ENCODE measurements at regions not wholly inside any gene's neighbourhood (a gene's known extent, or its start where the extent isn't known, plus 50 kb on each side); places are given as distances from the start of the nearest gene placed in this dataset.

GRCh38 chr6:54700158-54700557 is 146.4 kb upstream of the FAM83B start:
- intact Hi-C loops (cut with micrococcal nuclease) = no loop called here
- DNase-seq = no peak
- no peak for ATAC-seq

DNA sequence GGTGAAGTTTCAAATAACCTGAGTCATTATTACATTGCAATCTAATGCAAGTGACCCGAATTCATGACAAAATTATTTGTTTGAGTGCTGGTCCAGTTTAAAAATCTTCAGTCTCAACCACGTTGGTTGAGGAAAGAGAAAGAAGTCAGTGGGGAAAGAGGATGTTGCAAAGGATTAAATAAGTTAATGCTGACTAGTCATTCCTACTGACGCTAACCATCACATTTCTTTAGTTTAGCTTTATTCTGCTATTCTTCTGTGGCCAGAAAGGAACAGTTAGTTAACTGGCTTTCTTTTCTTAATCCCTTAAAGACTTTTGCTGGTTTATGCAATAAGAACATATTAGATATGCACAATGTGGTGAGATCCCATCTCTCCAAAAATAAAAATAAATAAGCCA is 143.8 kb upstream of the FAM83B start:
- DNase-seq (no peak), ATAC-seq (no peak)
- intact Hi-C loops (cut with micrococcal nuclease) = no loop called here

DNA sequence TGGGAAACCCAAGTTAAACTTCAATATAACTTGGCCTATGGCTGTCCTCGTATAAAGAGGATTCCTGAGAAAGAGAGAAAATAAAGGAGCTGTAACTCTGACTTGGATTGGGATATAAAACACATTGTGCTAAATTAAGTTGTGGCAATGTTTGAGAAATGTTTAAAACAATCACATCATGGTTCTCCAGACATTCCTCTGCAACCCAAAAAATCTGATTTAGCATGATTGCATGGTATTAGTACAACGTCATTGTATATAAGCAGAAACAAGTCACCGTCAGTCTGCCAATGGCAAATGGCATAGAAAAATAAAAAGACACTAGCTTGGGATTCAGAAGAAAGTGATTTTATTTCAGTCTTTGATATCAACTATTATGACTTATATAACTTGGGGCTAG is 140.2 kb upstream of the FAM83B start:
- ATAC-seq = no peak
- DNase-seq = no peak
- intact Hi-C loops (cut with micrococcal nuclease) = no loop called here

GRCh38 chr6:54706844-54707605 is 139.5 kb upstream of the FAM83B start:
- intact Hi-C loops (cut with micrococcal nuclease) = no loop called here
- no peak for DNase-seq
- ATAC-seq = no peak

DNA sequence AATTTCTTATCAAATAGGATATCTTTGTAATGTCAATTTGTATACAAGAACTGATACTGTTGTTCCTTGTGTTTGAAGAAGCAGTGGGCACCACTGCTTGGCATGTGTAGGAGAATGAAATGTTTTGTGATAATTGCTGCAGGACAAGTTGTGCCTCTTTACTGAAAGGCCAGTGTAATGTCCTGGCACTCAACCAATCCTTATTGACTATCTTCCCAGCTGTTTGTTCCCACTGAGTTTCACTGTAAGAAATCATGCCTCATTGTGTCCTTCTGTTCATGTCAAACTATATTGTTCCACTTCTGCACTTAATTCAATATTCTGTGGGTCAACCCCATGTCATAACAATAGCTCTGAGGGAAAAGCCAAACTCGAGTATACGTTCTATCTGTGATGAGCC is 136.1 kb upstream of the FAM83B start:
- DNase-seq (no peak), ATAC-seq (peak; percentile 79)
- intact Hi-C loops (cut with micrococcal nuclease) = loop anchor here (10.0 kb wide), 1 partner anchor 354 kb away; no protein-coding TSS in a partner anchor

DNA sequence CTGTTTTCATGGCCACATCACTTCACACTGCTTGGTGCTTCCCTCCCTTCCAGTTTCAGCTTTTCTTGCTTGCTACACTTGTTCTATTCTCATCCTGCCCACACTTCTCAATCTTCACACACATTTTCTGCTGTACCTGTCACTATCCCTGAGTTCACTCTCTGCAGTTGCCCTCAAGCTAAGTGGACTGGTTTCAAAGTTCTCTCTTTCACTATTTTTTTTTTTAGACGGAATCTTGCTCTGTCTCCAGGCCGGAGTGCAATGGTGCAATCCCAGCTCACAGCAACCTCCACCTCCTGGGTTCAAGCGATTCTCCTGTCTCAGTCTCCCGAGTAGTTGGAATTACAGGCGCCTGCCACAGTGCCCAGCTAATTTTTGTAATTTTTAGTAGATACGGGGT is 130.6 kb upstream of the FAM83B start:
- no peak for ATAC-seq
- DNase-seq = no peak
- intact Hi-C loops (cut with micrococcal nuclease) = loop anchor here (10.0 kb wide), 1 partner anchor 349 kb away; no protein-coding TSS in a partner anchor

DNA sequence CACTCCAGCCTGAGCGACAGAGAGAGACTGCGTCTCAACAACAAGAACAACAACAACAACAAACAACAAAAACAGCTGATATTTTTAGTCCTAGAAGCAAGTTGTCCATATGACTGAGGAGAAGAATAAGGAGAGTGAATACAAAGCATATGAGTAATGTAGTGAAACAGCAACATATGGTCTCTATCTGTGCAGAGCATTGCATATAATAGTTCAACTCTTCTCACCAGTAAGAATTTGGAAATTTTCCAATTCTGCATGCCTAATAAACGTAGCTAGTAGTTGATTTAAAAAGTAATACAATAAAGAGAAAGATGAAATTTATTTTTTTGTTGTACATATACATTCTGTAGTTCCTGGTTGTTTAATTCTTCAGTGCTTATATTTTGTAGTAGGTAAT is 129.7 kb upstream of the FAM83B start:
- intact Hi-C loops (cut with micrococcal nuclease) = loop anchor here (10.0 kb wide), 1 partner anchor 348 kb away; no protein-coding TSS in a partner anchor
- no peak for ATAC-seq
- no peak for DNase-seq

DNA sequence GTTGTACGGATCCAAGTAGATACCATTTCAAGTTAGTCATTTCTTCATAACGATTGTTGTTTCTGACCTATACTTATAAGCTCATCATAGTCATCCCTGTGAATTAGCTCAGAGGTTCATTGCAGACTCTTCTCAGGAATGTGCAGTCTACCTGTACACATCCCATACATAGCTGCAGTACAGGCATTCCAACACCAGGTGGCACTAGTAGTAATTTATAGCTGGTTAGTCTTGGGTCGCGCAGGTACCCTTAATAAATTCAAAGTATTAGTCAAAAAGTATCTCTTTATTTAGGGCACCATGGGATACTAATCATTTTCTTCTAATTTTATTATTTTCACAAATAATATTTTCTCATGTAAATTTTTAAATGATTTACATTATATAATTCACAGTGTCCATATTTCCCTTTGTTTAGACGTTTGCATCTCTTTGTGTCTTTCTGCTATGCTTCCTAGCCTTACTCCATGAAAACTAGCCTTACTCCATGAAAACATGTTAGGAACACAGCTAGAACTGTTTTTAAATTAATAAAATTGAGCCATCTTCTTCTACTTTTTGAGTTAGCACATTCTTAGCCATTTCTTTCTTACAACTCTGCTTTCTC is 128.6 kb upstream of the FAM83B start:
- peak; percentile 51 for ATAC-seq
- DNase-seq = no peak

GRCh38 chr6:54718541-54719023 is 128.0 kb upstream of the FAM83B start:
- DNase-seq = no peak
- ATAC-seq = no peak
- intact Hi-C loops (cut with micrococcal nuclease) = loop anchor here (10.0 kb wide), 1 partner anchor 346 kb away; no protein-coding TSS in a partner anchor

More for the DNA sequence above, 128.6 kb upstream of the FAM83B start:
- intact Hi-C loops (cut with micrococcal nuclease) = loop anchor here (10.0 kb wide), 1 partner anchor 347 kb away; no protein-coding TSS in a partner anchor

- DNase-seq (no peak), ATAC-seq (no peak)
- intact Hi-C loops (cut with micrococcal nuclease) = loop anchor here (10.0 kb wide), 1 partner anchor 346 kb away; no protein-coding TSS in a partner anchor
Observed at GRCh38 chr6:54719131-54719530, 127.4 kb upstream of the FAM83B start.

GRCh38 chr6:54719633-54720032 is 126.9 kb upstream of the FAM83B start:
- ATAC-seq = no peak
- no peak for DNase-seq
- intact Hi-C loops (cut with micrococcal nuclease) = loop anchor here (10.0 kb wide), 1 partner anchor 345 kb away; no protein-coding TSS in a partner anchor

DNA sequence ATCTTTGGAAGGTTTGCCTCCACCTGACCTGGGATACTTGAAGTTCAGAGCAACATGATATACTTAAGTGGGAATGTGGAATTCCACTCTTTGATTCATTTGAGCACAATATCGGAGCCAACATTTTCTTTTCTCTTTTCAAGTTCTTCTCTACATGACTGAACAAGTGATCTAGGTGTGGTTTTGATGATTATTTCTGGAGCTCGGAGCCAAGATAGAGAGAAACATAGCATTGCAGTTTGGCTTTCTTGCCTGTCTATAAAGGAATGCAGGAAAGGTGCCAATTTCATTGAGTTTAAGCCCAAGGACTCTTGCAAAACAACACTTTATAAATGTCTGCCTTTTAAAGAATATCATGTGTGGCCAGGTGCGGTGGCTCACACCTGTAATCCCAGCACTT is 124.2 kb upstream of the FAM83B start:
- no peak for ATAC-seq
- intact Hi-C loops (cut with micrococcal nuclease) = no loop called here

DNA sequence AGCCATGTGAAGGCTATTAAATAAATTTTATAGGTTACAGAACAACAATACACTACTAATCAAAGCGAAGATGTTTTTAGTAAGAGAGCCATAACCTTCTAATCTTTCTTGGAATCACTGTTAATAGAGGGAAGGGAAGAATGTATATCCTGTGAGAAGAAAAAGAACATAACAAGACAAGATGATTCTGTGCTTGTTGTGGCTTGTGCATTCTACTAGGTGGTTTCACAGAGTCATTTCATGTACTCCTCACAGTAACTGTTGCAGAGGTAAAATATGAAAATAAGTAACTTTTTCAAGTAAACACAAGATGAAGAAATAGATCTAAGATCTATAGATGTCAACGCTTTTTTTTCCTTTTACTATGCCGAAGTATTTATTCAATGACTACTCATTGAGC is 116.9 kb upstream of the FAM83B start:
- intact Hi-C loops (cut with micrococcal nuclease) = no loop called here

More for the DNA sequence above, 124.2 kb upstream of the FAM83B start:
- DNase-seq = no peak

GRCh38 chr6:54730767-54731630 is 115.6 kb upstream of the FAM83B start:
- intact Hi-C loops (cut with micrococcal nuclease) = no loop called here
- ATAC-seq = no peak

More for the DNA sequence above, 116.9 kb upstream of the FAM83B start:
- ATAC-seq = no peak
- no peak for DNase-seq

GRCh38 chr6:54737247-54737646 is 109.3 kb upstream of the FAM83B start:
- intact Hi-C loops (cut with micrococcal nuclease) = no loop called here
- DNase-seq (no peak), ATAC-seq (no peak)

More at GRCh38 chr6:54730767-54731630, 115.6 kb upstream of the FAM83B start:
- no peak for DNase-seq

GRCh38 chr6:54747955-54748354 is 98.6 kb upstream of the FAM83B start:
- ATAC-seq (no peak), DNase-seq (no peak)
- intact Hi-C loops (cut with micrococcal nuclease) = no loop called here

DNA sequence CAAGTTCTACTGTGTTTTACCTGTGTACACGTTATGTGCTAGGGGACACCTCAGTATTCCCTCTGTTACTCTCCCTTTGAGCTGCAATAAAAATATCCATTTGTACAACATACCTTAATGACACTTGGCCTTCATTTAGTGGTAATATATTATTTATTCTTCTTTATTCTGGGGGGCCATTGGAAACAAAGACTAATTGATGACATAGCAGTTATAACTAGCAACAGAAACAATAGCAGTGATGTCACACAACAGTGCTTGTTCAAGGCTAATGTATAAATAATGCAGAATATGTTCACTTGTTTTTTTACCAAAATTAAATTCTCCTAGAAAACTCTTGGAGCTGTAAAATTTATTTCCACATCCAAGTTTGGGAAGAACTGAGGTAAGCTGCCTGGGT is 92.2 kb upstream of the FAM83B start:
- ATAC-seq (no peak), DNase-seq (no peak)
- intact Hi-C loops (cut with micrococcal nuclease) = no loop called here

GRCh38 chr6:54758340-54758739 is 88.2 kb upstream of the FAM83B start:
- ATAC-seq (no peak), DNase-seq (no peak)
- intact Hi-C loops (cut with micrococcal nuclease) = no loop called here

GRCh38 chr6:54768494-54768893 is 78.1 kb upstream of the FAM83B start:
- intact Hi-C loops (cut with micrococcal nuclease) = no loop called here
- DNase-seq = no peak
- no peak for ATAC-seq
